M059J (cell line): ENCODE measurements at regions not wholly inside any gene's neighbourhood (a gene's known extent, or its start where the extent isn't known, plus 50 kb on each side); places are given as distances from the start of the nearest gene placed in this dataset.
A peak's percentile ranks its signal among the peaks of the same experiment; 100 is the strongest.
"Not testable (repeated sequence)": the region's sequence is repeated elsewhere in the genome, so short reads cannot be mapped to it uniquely, and the experiment has no call there.

Experiments used
- DNase-seq: peaks from one replicate; pipeline ENCODE4 v3.0.0-alpha.2; 2012; ENCODE audit warnings: low read depth

DNA sequence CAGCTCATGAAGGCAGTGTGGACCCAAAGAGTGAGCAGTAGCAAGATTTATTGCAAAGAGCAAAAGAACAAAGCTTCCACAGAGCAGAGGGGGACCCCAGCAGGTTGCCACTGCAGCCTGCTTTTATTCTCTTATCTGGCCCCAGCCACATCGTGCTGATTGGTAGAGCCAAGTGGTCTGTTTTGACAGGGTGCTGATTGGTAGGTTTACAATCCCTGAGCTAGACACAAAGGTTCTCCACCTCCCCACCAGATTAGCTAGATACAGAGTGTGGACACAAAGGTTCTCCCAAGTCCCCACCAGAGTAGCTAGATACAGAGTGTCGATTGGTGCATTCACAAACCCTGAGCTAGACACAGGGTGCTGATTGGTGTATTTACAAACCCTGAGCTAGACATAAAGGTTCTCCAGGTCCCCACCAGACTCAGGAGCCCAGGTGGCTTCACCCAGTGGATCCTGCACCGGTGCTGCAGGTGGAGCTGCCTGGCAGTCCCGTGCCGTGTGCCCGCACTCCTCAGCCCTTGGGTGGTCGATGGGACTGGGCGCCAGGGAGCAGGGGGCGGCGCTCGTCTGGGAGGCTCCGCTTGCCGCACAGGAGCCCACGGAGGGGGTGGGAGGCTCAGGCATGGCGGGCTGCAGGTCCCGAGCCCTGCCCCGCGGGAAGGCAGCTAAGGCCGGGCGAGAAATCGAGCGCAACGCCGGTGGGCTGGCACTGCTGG, 80.9 kb upstream of the BCHE start:
- not testable (repeated sequence) for DNase-seq

DNA sequence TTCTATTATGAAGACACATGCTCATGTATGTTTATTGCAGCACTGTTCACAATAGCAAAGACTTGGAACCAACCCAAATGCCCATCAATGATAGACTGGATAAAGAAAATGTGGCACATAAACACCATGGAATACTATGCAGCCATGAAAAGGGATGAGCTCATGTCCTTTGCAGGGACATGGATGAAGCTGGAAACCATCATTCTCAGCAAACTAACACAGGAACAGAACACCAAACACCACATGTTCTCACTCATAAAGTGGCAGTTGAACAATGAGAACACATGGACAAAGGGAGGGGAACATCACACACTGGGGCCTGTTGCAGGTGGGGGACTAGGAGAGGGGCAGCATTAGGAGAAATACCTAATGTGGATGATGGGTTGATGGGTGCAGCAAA, 77.9 kb upstream of the BCHE start:
- DNase-seq: not testable (repeated sequence)

DNA sequence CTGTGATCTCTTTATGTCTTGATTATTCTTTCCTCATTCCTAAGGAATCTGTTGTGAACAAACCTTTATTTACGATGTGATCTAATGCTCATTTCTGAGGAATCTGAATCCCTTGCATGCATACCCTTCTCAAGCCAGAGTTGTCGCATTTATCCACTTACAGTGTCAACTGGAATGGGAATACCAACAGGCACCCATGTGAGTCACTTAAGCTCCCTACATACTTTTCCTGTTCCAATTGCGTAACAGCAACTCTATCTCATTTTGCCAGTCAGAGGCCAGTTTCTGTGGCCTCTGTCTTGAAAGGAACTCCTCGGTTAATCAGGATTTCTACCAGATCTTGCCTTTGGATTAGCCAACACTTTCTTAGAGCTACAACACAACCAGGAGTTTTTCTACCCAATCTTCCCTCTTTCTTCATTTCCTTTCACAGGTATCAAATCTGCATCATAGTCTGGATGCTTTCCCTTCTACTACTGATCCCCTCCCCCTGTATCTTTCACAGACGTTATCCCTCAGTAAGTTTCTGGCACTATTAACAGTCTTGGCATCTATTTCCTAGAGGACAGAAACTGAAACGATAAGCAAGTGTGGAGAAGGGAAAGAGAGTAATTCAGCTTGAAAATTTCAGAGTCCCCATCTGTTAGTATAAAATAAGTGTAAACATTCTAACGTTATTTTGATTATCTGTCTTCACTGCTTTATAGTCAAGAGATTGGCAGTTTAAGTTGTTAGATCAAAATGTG, 66.8 kb upstream of the BCHE start:
- peak; percentile 4 for DNase-seq

DNA sequence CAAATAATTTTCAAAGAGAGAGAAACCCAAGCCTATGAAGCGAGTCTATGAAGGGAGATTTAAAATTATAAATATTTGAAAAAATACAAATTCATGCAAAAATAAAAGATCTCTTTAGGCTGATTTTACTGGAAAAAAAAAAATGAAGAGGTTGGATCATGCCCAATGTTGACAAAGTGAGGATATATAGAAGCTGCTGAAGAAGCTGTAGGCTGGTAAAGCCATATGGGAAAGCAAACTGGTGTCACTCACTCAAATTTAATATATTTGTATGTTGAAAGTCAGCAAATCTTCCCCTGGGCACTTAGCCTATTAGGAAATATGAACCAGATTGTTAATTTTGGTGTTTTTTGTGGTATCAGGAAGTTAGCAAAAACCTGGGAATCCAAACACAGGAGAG, 61.8 kb upstream of the BCHE start:
- no peak for DNase-seq

DNA sequence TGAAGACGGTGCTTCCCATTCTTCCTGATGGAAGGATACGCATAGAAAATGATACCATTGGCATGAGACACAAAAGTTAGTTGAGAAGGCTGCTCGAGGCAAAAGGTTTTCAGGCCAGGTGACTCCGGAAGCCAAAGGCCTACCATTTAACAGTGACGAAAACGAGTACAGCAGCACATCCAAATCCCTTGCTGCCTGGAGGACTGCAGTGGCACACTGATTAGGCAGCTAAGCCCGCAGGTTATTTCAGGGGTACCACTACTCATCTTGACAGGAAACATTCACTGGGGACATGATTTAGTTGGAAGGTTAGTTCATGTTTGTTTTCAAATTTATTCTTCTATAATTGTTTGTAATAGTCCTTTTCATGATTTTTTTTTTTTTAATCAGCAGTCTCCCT, 59.9 kb upstream of the BCHE start:
- no peak for DNase-seq

GRCh38 chr3:165895919-165896318, 58.7 kb upstream of the BCHE start:
- peak; percentile 5 for DNase-seq

DNA sequence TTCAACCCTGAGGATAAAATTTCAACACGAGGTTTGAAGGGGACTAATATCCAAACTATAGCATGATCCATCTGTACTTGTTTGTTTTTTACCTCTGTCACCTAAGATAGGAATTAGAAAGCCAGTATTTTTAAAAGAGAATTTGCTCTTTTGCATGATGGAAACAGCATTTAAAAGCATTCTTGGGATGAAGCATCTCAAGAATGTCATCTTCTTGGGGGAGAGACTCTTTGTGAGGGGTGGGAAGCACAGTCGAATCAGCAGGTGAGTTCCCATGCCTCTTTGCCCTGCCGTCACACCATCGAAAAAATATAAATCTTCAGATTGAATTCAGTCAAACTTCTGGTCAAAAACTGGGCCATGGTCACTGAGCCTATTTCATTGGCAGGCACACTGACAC, 55.3 kb upstream of the BCHE start:
- no peak for DNase-seq
